Fibroblast of lung (primary cell): ENCODE measurements at regions not wholly inside any gene's neighbourhood (a gene's known extent, or its start where the extent isn't known, plus 50 kb on each side); places are given as distances from the start of the nearest gene placed in this dataset.

Experiments
- DNase-seq, 2 donors: peaks; one replicate each; pipeline versions ENCODE4 v3.0.0 to v3.0.0-alpha.2; 2010; ENCODE audit warnings: low read depth in 2 of 2
- H2AFZ ChIP-seq: 2 replicates; pipeline ENCODE4 v1.5.1; 2012; ENCODE audit warnings: low read length, control low read depth, inconsistent platforms
- H3K27ac ChIP-seq: 2 replicates; pipeline ENCODE4 v1.5.1; 2011; ENCODE audit warnings: low read length, control low read depth; ENCODE audit not compliant: insufficient read depth
- H3K27me3 ChIP-seq: 2 replicates; pipeline ENCODE4 v1.5.1; 2011; ENCODE audit warnings: mild to moderate bottlenecking, low read length; ENCODE audit not compliant: control insufficient read depth, insufficient read depth
- H3K36me3 ChIP-seq: 2 replicates; pipeline ENCODE4 v1.5.1; 2011; ENCODE audit warnings: low read length; ENCODE audit not compliant: control insufficient read depth, insufficient read depth
- H3K4me1 ChIP-seq: 2 replicates; pipeline ENCODE4 v1.5.1; 2011; ENCODE audit warnings: low read length; ENCODE audit not compliant: control insufficient read depth, insufficient read depth; ENCODE audit errors: extremely low read depth
- H3K4me2 ChIP-seq: 2 replicates; pipeline ENCODE4 v1.5.1; 2011; ENCODE audit warnings: low read length, control low read depth; ENCODE audit not compliant: insufficient read depth; ENCODE audit errors: extremely low read depth
- H3K4me3 ChIP-seq, 4 experiments: fragments of 200-600 bp in 1 of 4; sonication (generic) in 1 of 4; replicated peaks in 1 of 4; 2 replicates each; pipeline ENCODE4 v1.5.1; 2011 to 2016; ENCODE audit warnings: low read length in 4 of 4, low read depth in 3 of 4, mild to moderate bottlenecking in 3 of 4, control low read depth in 2 of 4, inconsistent platforms in 1 of 4, mixed read lengths in 1 of 4; ENCODE audit not compliant: insufficient read depth in 1 of 4; ENCODE audit errors: control extremely low read depth in 1 of 4
- H3K79me2 ChIP-seq: 2 replicates; pipeline ENCODE4 v1.5.1; 2012; ENCODE audit warnings: mild to moderate bottlenecking, low read length, inconsistent platforms; ENCODE audit not compliant: control insufficient read depth, insufficient read depth
- H3K9ac ChIP-seq: 2 replicates; pipeline ENCODE4 v1.5.1; 2011; ENCODE audit warnings: mild to moderate bottlenecking, low read length, control low read depth; ENCODE audit not compliant: insufficient read depth
- H3K9me3 ChIP-seq: 2 replicates; pipeline ENCODE4 v1.5.1; 2012; ENCODE audit warnings: low read depth, low read length; ENCODE audit not compliant: control insufficient read depth, insufficient read depth
- H4K20me1 ChIP-seq: 2 replicates; pipeline ENCODE4 v1.5.1; 2011; ENCODE audit warnings: low read length; ENCODE audit not compliant: control insufficient read depth, insufficient read depth; ENCODE audit errors: extremely low read depth
- CTCF ChIP-seq, 2 donors: IDR thresholded peaks in 1 of 2; conservative IDR thresholded peaks in 1 of 2; 1 replicate in 1 of 2; 2 replicates in 1 of 2; pipeline ENCODE4 v1.5.1; 2011 to 2012; ENCODE audit warnings: low read length in 2 of 2, control low read depth in 1 of 2, inconsistent platforms in 1 of 2, low read depth in 1 of 2, mild to moderate bottlenecking in 1 of 2
- EZH2 ChIP-seq: IDR thresholded peaks from 2 replicates; pipeline ENCODE4 v1.5.1; 2012; ENCODE audit warnings: low read length, control low read depth, mild to moderate bottlenecking; ENCODE audit errors: missing control alignments

DNA sequence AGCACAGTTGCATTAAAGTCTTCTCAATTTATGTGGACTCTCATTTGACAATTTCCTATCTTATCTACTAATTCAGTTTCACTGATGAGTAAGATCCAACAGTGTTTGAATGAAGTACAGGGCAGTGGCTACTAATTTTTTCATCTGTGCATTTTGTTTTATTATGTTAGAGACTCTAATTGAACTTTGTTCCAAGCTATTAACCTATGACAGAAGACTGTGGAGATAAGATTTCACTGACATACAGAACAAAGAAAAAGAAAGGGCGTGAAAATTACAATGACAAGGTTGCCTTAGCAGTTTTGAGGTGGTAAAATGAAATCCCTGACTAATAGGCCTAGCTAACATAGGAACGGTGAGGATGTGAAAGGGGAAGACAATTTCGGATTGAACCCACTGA is 153.2 kb upstream of the SOX5 start:
- TF ChIP-seq EZH2 (no peak), CTCF (conservative IDR thresholded peaks at IDR 0.05 in 1 of 2, IDR thresholded peaks at IDR 0.05 in 1 of 2; ENCODE audit: low read depth in 1 of 2, low read length in 2 of 2) (no peak)
- H3K4me1 ChIP-seq, result no peaks in the 10 kb centered on the region
- no peak overlapping the region for H2AFZ ChIP-seq
- H3K4me3 ChIP-seq, result no peak overlapping the region
- no peaks in the 10 kb centered on the region for H3K27me3 ChIP-seq
- H3K9me3 ChIP-seq, result no peaks in the 10 kb centered on the region
- no peak overlapping the region for H3K9ac ChIP-seq
- no peaks in the 10 kb centered on the region for H3K79me2 ChIP-seq
- H3K36me3 ChIP-seq, result no peaks in the 10 kb centered on the region
- no peak overlapping the region for H3K27ac ChIP-seq
- no peak for DNase-seq
- no peak overlapping the region for H3K4me2 ChIP-seq
- no peaks in the 10 kb centered on the region for H4K20me1 ChIP-seq

GRCh38 chr12:24099576-24099975 is 150.1 kb upstream of the SOX5 start:
- H2AFZ ChIP-seq, result no peak overlapping the region
- no peak for DNase-seq
- no peak overlapping the region for H3K27ac ChIP-seq
- no peaks in the 10 kb centered on the region for H3K36me3 ChIP-seq
- no peaks in the 10 kb centered on the region for H3K79me2 ChIP-seq
- H3K4me2 ChIP-seq, result no peak overlapping the region
- no peak overlapping the region for H3K4me3 ChIP-seq
- no peaks in the 10 kb centered on the region for H3K27me3 ChIP-seq
- TF ChIP-seq CTCF (conservative IDR thresholded peaks at IDR 0.05 in 1 of 2, IDR thresholded peaks at IDR 0.05 in 1 of 2; ENCODE audit: low read depth in 1 of 2, low read length in 2 of 2) (no peak), EZH2 (no peak)
- no peaks in the 10 kb centered on the region for H4K20me1 ChIP-seq
- H3K9ac ChIP-seq, result no peak overlapping the region
- no peaks in the 10 kb centered on the region for H3K9me3 ChIP-seq
- H3K4me1 ChIP-seq, result no peaks in the 10 kb centered on the region

- Histone ChIP-seq H3K27ac (no peak overlapping the region), H4K20me1 (no peaks in the 10 kb centered on the region), H2AFZ (no peak overlapping the region), H3K36me3 (no peaks in the 10 kb centered on the region), H3K9ac (no peak overlapping the region), H3K4me1 (no peaks in the 10 kb centered on the region), H3K79me2 (no peaks in the 10 kb centered on the region), H3K4me2 (no peak overlapping the region), H3K27me3 (no peaks in the 10 kb centered on the region), H3K4me3 (no peak overlapping the region), H3K9me3 (no peaks in the 10 kb centered on the region)
- TF ChIP-seq CTCF (conservative IDR thresholded peaks at IDR 0.05 in 1 of 2, IDR thresholded peaks at IDR 0.05 in 1 of 2; ENCODE audit: low read depth in 1 of 2, low read length in 2 of 2) (no peak), EZH2 (no peak)
- DNase-seq, result no peak
Observed at GRCh38 chr12:24095245-24095644, 145.8 kb upstream of the SOX5 start.
